ENCODE measurements at regions not wholly inside any gene's neighbourhood (a gene's known extent, or its start where the extent isn't known, plus 50 kb on each side); places are given as distances from the start of the nearest gene placed in this dataset.
"Not testable (repeated sequence)": the region's sequence is repeated elsewhere in the genome, so short reads cannot be mapped to it uniquely, and the experiment has no call there.

GRCh38 chr4:155026715-155027114, 181.7 kb upstream of the NPY2R start:
- DNase-seq (ENCODE audit: low read depth in 2 of 2) = peak; percentile 59 to 60

GRCh38 chr4:155032521-155033229, 175.8 kb upstream of the NPY2R start:
- no peak for DNase-seq (ENCODE audit: low read depth in 2 of 2)

GRCh38 chr4:155033604-155034003, 174.8 kb upstream of the NPY2R start:
- DNase-seq (ENCODE audit: low read depth in 2 of 2) = no peak

GRCh38 chr4:155037031-155037430, 171.4 kb upstream of the NPY2R start:
- no peak for DNase-seq (ENCODE audit: low read depth in 2 of 2)

GRCh38 chr4:155038459-155038858, 170.0 kb upstream of the NPY2R start:
- DNase-seq (ENCODE audit: low read depth in 2 of 2) = no peak

GRCh38 chr4:155039162-155039561, 169.3 kb upstream of the NPY2R start:
- DNase-seq (ENCODE audit: low read depth in 2 of 2) = no peak

GRCh38 chr4:155040031-155040430, 168.4 kb upstream of the NPY2R start:
- DNase-seq (ENCODE audit: low read depth in 2 of 2) = no peak

- no peak for DNase-seq (ENCODE audit: low read depth in 2 of 2)
Measured at GRCh38 chr4:155042014-155042413, 166.4 kb upstream of the NPY2R start.

- DNase-seq (ENCODE audit: low read depth in 2 of 2) = not testable (repeated sequence)
Measured at GRCh38 chr4:155044251-155044650, 164.2 kb upstream of the NPY2R start.

GRCh38 chr4:155047755-155048154, 160.7 kb upstream of the NPY2R start:
- peak; percentile 39 to 63 for DNase-seq (ENCODE audit: low read depth in 2 of 2)

- not testable (repeated sequence) for DNase-seq (ENCODE audit: low read depth in 2 of 2)
Measured at GRCh38 chr4:155054042-155054441, 154.4 kb upstream of the NPY2R start.

GRCh38 chr4:155060419-155060818, 148.0 kb upstream of the NPY2R start:
- no peak for DNase-seq (ENCODE audit: low read depth in 2 of 2)

- DNase-seq (ENCODE audit: low read depth in 2 of 2) = no peak
Measured at GRCh38 chr4:155060873-155061272, 147.6 kb upstream of the NPY2R start.

GRCh38 chr4:155062948-155063347, 145.5 kb upstream of the NPY2R start:
- no peak for DNase-seq (ENCODE audit: low read depth in 2 of 2)

- DNase-seq (ENCODE audit: low read depth in 2 of 2) = not testable (repeated sequence)
Measured at GRCh38 chr4:155064934-155065333, 143.5 kb upstream of the NPY2R start.

- no peak for DNase-seq (ENCODE audit: low read depth in 2 of 2)
Measured at GRCh38 chr4:155066871-155067270, 141.6 kb upstream of the NPY2R start.

- DNase-seq (ENCODE audit: low read depth in 2 of 2) = no peak
Measured at GRCh38 chr4:155071962-155072361, 136.5 kb upstream of the NPY2R start.

GRCh38 chr4:155072417-155072816, 136.0 kb upstream of the NPY2R start:
- no peak for DNase-seq (ENCODE audit: low read depth in 2 of 2)

- no peak for DNase-seq (ENCODE audit: low read depth in 2 of 2)
Measured at GRCh38 chr4:155073852-155074251, 134.6 kb upstream of the NPY2R start.

- no peak for DNase-seq (ENCODE audit: low read depth in 2 of 2)
Measured at GRCh38 chr4:155076256-155076785, 132.1 kb upstream of the NPY2R start.

GRCh38 chr4:155077452-155078229, 130.8 kb upstream of the NPY2R start:
- no peak for DNase-seq (ENCODE audit: low read depth in 2 of 2)

- DNase-seq (ENCODE audit: low read depth in 2 of 2) = peak; percentile 49 to 57
Measured at GRCh38 chr4:155079871-155080270, 128.6 kb upstream of the NPY2R start.

- no peak for DNase-seq (ENCODE audit: low read depth in 2 of 2)
Measured at GRCh38 chr4:155081222-155081621, 127.2 kb upstream of the NPY2R start.

Data from lung microvascular endothelial cell (primary cell).